Mucosa of descending colon (tissue), 3 donors: ENCODE measurements at regions not wholly inside any gene's neighbourhood (a gene's known extent, or its start where the extent isn't known, plus 50 kb on each side); places are given as distances from the start of the nearest gene placed in this dataset.

Experiments used
- ATAC-seq: fragments of 200-7000 bp; cut with Tn5 transposase; one replicate; pipeline ENCODE4 v1.9.1; 2020; ENCODE audit warnings: mild to moderate bottlenecking, moderate library complexity
- DNase-seq, 3 donors: peaks; one replicate each; pipeline ENCODE4 v3.0.0-alpha.2; 2020
- H3K36me3 ChIP-seq: fragments of 200-600 bp; one replicate; pipeline ENCODE4 v1.8.0; 2021; ENCODE audit warnings: low read depth, mild to moderate bottlenecking
- H3K4me1 ChIP-seq: fragments of 200-600 bp; one replicate; pipeline ENCODE4 v1.8.0; 2021; ENCODE audit warnings: low read depth, mild to moderate bottlenecking
- H3K4me3 ChIP-seq: fragments of 200-600 bp; one replicate; pipeline ENCODE4 v1.8.0; 2021; ENCODE audit warnings: mild to moderate bottlenecking
- H3K9me3 ChIP-seq: fragments of 200-600 bp; one replicate; pipeline ENCODE4 v1.8.0; 2021; ENCODE audit warnings: mild to moderate bottlenecking
- intact Hi-C, 2 donors: fragments of 100-400 bp; cut with DNase I in 1 of 2; cut with micrococcal nuclease in 1 of 2; formaldehyde crosslinking; loops; one replicate each; pipeline versions ENCODE4 v1.11.0 to v1.11.1; 2022; cut with DNase I, micrococcal nuclease
- TF ChIP-seq, protein P1 (sequence below): fragments of 200-600 bp; IDR thresholded peaks from one replicate; pipeline ENCODE4 v1.8.0; 2022; ENCODE audit warnings: antibody characterized with exemption, mild to moderate bottlenecking
- donor health status: DM: no; HTN: no; CAD: no; lungs with moderate emphysema.
- donor health status: DM: no; HTN: no; CAD: no.
- donor health status: DM: no; HTN: yes; CAD: no.

DNA sequence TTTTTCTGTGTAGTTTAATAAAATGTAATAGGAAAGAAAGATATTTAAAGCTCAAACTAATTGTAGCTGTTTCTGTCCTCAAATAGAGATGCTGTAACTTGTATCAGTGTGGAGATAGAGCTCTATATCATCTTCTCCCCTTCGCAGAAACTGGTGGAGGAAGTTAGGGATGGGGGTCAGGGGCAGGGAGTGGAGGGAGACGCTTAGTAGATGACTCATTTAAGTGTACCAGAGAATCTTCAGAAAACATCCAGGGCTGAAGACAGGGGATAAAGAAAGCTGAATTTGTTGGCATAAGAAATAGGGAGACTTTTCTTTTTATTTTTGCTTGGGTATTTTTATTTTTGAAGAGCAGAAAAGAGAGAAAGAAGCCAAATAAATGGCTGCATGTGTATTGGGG is 282.6 kb upstream of the DPYD start:
- Histone ChIP-seq H3K4me1 (no peaks in the 10 kb centered on the region), H3K4me3 (no peak overlapping the region), H3K9me3 (no peaks in the 10 kb centered on the region), H3K36me3 (no peaks in the 10 kb centered on the region)
- no peak for ATAC-seq
- TF ChIP-seq, protein P1, sequence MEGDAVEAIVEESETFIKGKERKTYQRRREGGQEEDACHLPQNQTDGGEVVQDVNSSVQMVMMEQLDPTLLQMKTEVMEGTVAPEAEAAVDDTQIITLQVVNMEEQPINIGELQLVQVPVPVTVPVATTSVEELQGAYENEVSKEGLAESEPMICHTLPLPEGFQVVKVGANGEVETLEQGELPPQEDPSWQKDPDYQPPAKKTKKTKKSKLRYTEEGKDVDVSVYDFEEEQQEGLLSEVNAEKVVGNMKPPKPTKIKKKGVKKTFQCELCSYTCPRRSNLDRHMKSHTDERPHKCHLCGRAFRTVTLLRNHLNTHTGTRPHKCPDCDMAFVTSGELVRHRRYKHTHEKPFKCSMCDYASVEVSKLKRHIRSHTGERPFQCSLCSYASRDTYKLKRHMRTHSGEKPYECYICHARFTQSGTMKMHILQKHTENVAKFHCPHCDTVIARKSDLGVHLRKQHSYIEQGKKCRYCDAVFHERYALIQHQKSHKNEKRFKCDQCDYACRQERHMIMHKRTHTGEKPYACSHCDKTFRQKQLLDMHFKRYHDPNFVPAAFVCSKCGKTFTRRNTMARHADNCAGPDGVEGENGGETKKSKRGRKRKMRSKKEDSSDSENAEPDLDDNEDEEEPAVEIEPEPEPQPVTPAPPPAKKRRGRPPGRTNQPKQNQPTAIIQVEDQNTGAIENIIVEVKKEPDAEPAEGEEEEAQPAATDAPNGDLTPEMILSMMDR, result no peak
- DNase-seq, result no peak
- intact Hi-C loops, result no loop called here

DNA sequence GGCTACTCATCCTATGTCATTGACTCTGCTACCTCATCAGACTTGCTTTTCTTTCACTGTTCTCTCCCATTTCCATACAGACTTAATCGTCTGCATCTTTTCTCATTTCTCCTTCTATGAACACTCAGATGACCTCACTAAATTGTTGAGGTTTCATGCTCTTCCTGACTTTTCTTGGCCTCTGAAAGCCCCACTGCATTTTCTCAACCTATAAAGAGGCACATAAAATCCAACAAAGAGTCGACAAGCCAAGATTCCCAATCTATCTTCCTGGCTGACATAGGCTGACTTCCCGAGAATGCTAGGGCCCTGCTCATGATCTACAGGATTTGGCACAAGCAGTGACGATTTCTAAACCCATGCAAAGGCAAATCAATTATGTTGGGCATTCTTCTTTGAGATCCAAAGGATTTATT is 280.8 kb upstream of the DPYD start:
- Histone ChIP-seq H3K9me3 (no peaks in the 10 kb centered on the region), H3K4me3 (no peak overlapping the region), H3K36me3 (no peaks in the 10 kb centered on the region), H3K4me1 (no peaks in the 10 kb centered on the region)
- no peak for ATAC-seq
- TF ChIP-seq, protein P1, result no peak
- DNase-seq, result no peak
- intact Hi-C loops, result no loop called here

DNA sequence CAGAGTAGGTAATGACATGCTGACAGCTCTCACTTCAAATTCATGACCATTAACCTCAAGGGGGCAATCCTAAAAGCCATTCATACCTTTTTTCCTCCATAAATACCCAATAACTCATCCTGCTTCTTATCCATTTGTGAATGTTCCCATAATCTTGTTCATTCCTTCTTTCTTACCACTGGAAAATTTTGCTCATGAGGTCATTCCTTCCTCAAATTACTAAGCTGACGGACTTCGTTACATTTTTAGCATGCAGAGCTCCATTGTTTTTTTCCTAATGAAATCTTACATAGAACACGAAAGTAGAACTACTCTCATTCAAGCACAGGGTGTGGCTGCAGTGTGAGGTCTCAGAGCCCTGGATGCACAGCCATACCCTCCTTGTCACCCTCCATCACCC is 276.5 kb upstream of the DPYD start:
- TF ChIP-seq, protein P1, result no peak

DNA sequence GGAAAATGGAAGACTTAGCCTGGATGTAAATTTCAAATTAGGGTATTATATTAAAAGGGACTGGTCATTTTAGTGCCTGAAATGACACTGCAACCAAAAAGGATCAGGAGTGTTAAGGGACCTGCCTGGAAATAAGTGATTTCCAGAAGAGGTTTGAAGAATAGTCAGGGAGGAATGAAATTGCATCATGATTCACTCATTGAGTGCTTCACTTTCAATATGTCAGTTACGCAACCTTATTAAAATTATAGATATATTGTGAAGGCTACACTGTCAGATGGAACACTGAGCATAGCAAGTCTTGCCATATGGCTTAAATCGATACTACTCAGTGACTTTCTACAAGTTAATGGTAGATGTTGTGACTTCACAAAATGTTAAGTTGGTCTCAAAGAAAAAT is 275.2 kb upstream of the DPYD start:
- Histone ChIP-seq H3K36me3 (no peaks in the 10 kb centered on the region), H3K4me1 (no peaks in the 10 kb centered on the region), H3K4me3 (no peak overlapping the region), H3K9me3 (no peaks in the 10 kb centered on the region)
- intact Hi-C loops, result no loop called here
- TF ChIP-seq, protein P1, result no peak
- DNase-seq, result no peak
- no peak for ATAC-seq

More for the DNA sequence above, 276.5 kb upstream of the DPYD start:
- Histone ChIP-seq H3K4me1 (no peaks in the 10 kb centered on the region), H3K36me3 (no peaks in the 10 kb centered on the region), H3K4me3 (no peak overlapping the region), H3K9me3 (no peaks in the 10 kb centered on the region)
- intact Hi-C loops, result no loop called here
- ATAC-seq, result no peak
- no peak for DNase-seq

DNA sequence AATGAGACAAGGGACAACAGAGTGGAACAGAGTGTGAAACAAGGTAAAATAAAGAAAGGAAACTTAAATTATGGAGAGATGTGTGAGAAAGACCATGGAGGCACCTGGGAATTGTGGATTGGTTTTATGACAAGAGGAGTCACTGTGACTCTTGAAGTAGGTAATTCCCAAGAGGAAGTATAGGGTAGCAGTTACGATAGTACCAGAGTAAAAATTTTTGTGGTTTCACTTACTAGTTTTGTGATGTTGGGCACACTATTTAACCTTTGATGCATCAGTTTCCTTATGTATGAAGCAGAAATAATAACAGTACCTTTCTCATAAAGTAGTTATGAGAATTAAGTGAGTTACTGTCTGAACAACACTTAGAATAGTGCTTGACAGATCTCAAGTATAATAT is 267.9 kb upstream of the DPYD start:
- no peak for DNase-seq
- TF ChIP-seq, protein P1, result no peak
- H3K4me3 ChIP-seq, result no peak overlapping the region
- no peaks in the 10 kb centered on the region for H3K4me1 ChIP-seq
- intact Hi-C loops, result no loop called here
- ATAC-seq, result no peak
- H3K9me3 ChIP-seq, result no peaks in the 10 kb centered on the region
- no peaks in the 10 kb centered on the region for H3K36me3 ChIP-seq

DNA sequence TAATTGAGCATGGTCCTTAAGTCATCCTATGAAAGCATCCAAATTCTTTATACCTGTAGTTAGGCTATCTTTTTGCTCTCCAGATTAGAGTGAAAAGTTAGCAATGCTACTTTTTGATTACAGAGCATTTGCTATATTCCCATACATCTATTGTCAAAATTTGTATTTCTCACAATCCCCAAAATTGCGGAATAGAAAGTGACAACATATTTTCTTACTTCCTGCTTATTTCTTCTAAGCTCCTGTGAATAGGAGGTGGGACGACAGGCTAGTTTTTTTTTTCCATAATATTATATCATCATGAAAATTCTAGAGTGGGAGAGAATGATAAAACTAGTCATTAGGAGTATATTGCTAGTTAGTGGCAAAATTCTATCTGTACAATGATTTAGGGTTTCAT is 264.0 kb upstream of the DPYD start:
- TF ChIP-seq, protein P1, result no peak
- ATAC-seq (no peak), DNase-seq (no peak)
- intact Hi-C loops, result no loop called here
- Histone ChIP-seq H3K4me1 (no peaks in the 10 kb centered on the region), H3K36me3 (no peaks in the 10 kb centered on the region), H3K9me3 (no peaks in the 10 kb centered on the region), H3K4me3 (no peak overlapping the region)
